ENCODE measurements at regions not wholly inside any gene's neighbourhood (a gene's known extent, or its start where the extent isn't known, plus 50 kb on each side); places are given as distances from the start of the nearest gene placed in this dataset.

DNA sequence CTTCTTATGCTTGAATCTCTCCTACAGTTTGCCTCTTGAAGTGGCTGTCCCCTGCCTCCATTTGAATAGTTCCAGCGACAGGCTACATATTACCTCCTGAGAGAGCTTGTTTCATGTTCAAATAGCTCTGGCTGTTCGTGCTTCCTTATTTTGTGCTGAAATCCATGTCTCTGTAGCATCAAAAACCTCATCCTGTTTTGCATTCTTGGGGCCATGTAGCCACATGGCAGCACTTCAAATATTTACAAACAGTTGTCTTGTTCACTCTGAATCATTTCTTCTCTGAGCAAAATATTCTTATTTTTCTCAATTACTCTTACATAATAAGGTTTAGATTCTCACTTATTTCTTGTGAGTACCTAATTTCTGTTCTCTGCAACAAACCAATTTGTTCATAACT, 1243.1 kb upstream of the NXPH2 start:
- BruUV-seq (replicated peaks) = no TSS peak

More for the DNA sequence above, 1243.1 kb upstream of the NXPH2 start:
- H3K79me2 ChIP-seq (ENCODE audit: control insufficient read depth, insufficient read depth, low read length) = no peaks in the 10 kb centered on the region
- H3K9ac ChIP-seq (replicated peaks; ENCODE audit: extremely low read depth, insufficient read depth, low read length) = no peak overlapping the region
- ChIA-PET POLR2A (no interaction called here), CTCF (interaction anchor here (2.2 kb wide), 1 partner anchor 10 kb away, joined by 7 read pairs; no protein-coding TSS in a partner anchor)
- H3K4me1 ChIP-seq (ENCODE audit: control insufficient read depth, extremely low read depth, insufficient read depth, low read length) = no peaks in the 10 kb centered on the region
- no peak for DNase-seq (ENCODE audit: low read depth, low spot score)
- TF ChIP-seq MYC (IDR thresholded peaks at IDR 0.05; ENCODE audit: low read depth, low read length) = no peak
- no peak for TF ChIP-seq JUN (IDR thresholded peaks at IDR 0.05; ENCODE audit: borderline replicate concordance, insufficient read depth, insufficient read length, low read depth)
- TF ChIP-seq, protein P1, sequence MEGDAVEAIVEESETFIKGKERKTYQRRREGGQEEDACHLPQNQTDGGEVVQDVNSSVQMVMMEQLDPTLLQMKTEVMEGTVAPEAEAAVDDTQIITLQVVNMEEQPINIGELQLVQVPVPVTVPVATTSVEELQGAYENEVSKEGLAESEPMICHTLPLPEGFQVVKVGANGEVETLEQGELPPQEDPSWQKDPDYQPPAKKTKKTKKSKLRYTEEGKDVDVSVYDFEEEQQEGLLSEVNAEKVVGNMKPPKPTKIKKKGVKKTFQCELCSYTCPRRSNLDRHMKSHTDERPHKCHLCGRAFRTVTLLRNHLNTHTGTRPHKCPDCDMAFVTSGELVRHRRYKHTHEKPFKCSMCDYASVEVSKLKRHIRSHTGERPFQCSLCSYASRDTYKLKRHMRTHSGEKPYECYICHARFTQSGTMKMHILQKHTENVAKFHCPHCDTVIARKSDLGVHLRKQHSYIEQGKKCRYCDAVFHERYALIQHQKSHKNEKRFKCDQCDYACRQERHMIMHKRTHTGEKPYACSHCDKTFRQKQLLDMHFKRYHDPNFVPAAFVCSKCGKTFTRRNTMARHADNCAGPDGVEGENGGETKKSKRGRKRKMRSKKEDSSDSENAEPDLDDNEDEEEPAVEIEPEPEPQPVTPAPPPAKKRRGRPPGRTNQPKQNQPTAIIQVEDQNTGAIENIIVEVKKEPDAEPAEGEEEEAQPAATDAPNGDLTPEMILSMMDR (IDR thresholded peaks at IDR 0.05; ENCODE audit: extremely low read depth in 1 of 2, insufficient read depth in 1 of 2, low read depth in 1 of 2, low read length in 2 of 2) = no peak
- TF ChIP-seq POLR2A (IDR thresholded peaks at IDR 0.05; ENCODE audit: low read depth, low read length) = no peak
- TF ChIP-seq, protein P2, sequence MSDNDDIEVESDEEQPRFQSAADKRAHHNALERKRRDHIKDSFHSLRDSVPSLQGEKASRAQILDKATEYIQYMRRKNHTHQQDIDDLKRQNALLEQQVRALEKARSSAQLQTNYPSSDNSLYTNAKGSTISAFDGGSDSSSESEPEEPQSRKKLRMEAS (IDR thresholded peaks at IDR 0.05; ENCODE audit: insufficient read depth, insufficient read length) = no peak
- no peak for TF ChIP-seq EZH2 (IDR thresholded peaks at IDR 0.05; ENCODE audit: borderline replicate concordance, low read depth, low read length, severe bottlenecking)
- TF ChIP-seq GATA2 (IDR thresholded peaks at IDR 0.05; ENCODE audit: insufficient read depth, insufficient read length, low read depth, low read length) = no peak
- no peak for TF ChIP-seq POLR2AphosphoS5 (IDR thresholded peaks at IDR 0.05; ENCODE audit: insufficient read depth, low read depth, low read length)
- TF ChIP-seq FOS (IDR thresholded peaks at IDR 0.05; ENCODE audit: borderline replicate concordance, insufficient read depth, low read length) = no peak
- no peak for FAIRE-seq
- intact Hi-C loops (cut with micrococcal nuclease) = no loop called here
- no peaks in the 10 kb centered on the region for H3K9me3 ChIP-seq (replicated peaks; ENCODE audit: control insufficient read depth, insufficient read depth, low read length)
- no peaks in the 10 kb centered on the region for H4K20me1 ChIP-seq (replicated peaks; ENCODE audit: control insufficient read depth, extremely low read depth, insufficient read depth, low read length)
- H3K27ac ChIP-seq (ENCODE audit: insufficient read depth, low read depth, low read length) = no peak overlapping the region
- H3K9me1 ChIP-seq (replicated peaks; ENCODE audit: control insufficient read depth, extremely low read depth, insufficient read depth, low read length) = no peaks in the 10 kb centered on the region
- H3K27me3 ChIP-seq (ENCODE audit: control insufficient read depth in 2 of 2, insufficient read depth in 2 of 2, low read length in 2 of 2) = no peaks in the 10 kb centered on the region
- no peak overlapping the region for H3K4me3 ChIP-seq (replicated peaks in 1 of 3; ENCODE audit: insufficient read depth in 1 of 3, low read depth in 1 of 3, low read length in 3 of 3)
- dilution Hi-C loops (cut with MboI; ENCODE audit: extremely low pct_ligation_motif_present, low sequenced_read_pairs) = no loop called here
- H2AFZ ChIP-seq (ENCODE audit: low read depth, low read length) = no peak overlapping the region
- H3K36me3 ChIP-seq (ENCODE audit: control insufficient read depth in 2 of 2, extremely low read depth in 1 of 2, insufficient read depth in 2 of 2, low read length in 2 of 2) = no peaks in the 10 kb centered on the region
- no peak overlapping the region for H3K4me2 ChIP-seq (ENCODE audit: insufficient read depth, low read length)
